HepG2 (cell line): ENCODE measurements at regions not wholly inside any gene's neighbourhood (a gene's known extent, or its start where the extent isn't known, plus 50 kb on each side); places are given as distances from the start of the nearest gene placed in this dataset.

Source experiments
- ATAC-seq: fragments of 200-7000 bp; cut with Tn5 transposase; 3 replicates; pipeline ENCODE4 v1.9.1; 2020; ENCODE audit warnings: mild to moderate bottlenecking, moderate library complexity
- BruUV-seq: library from RNA; stranded (reverse); fragments of 400-500 nt; replicated peaks from 2 replicates; lab custom pipeline; 2021; lab: Mats Ljungman, UMichigan
- CTCF ChIA-PET: fragments of 300-600 bp; formaldehyde crosslinking; extraction: SDS; loops from one replicate; lab custom pipeline; 2021; ENCODE audit warnings: low total read pairs, inconsistent platforms, low intra/inter-chr PET ratio; lab: Yijun Ruan, JAX
- POLR2A ChIA-PET: fragments of 350-600 bp; sonication (Branson Sonifier 250); formaldehyde crosslinking; loops from one replicate; lab custom pipeline; 2020; ENCODE audit warnings: antibody characterized with exemption, inconsistent platforms; lab: Yijun Ruan, JAX
- DNase-seq: peaks from one replicate; pipeline ENCODE4 v3.0.0-alpha.2; 2015; ENCODE audit warnings: low spot score
- FAIRE-seq: peaks from 3 replicates; lab custom pipeline; 2011; peaks lifted over from hg19 to GRCh38; lab: Jason Lieb, UNC
- H2AFZ ChIP-seq: one replicate; pipeline ENCODE4 v1.6.1; 2011; ENCODE audit warnings: low read length, inconsistent platforms
- H3K27ac ChIP-seq: fragments of 300-600 bp; 3 replicates; pipeline ENCODE4 v1.8.0; 2011; ENCODE audit warnings: mixed run types, mild to moderate bottlenecking, mixed read lengths, low read length, inconsistent platforms; ENCODE audit not compliant: insufficient read depth; ENCODE audit errors: extremely low read length
- H3K27me3 ChIP-seq, 2 experiments: fragments of 200-600 bp in 1 of 2; 2 replicates in 1 of 2; 3 replicates in 1 of 2; pipeline versions ENCODE4 v1.6.0 to v1.8.0; 2011; ENCODE audit warnings: low read length in 2 of 2, mild to moderate bottlenecking in 2 of 2, moderate library complexity in 2 of 2, inconsistent platforms in 1 of 2; ENCODE audit not compliant: insufficient read depth in 2 of 2, control insufficient read depth in 1 of 2
- H3K36me3 ChIP-seq, 2 experiments: fragments of 200-600 bp in 1 of 2; replicated peaks in 1 of 2; 2 replicates in 1 of 2; 3 replicates in 1 of 2; pipeline versions ENCODE4 v1.5.1 to v1.8.0; 2011; ENCODE audit warnings: low read length in 2 of 2, inconsistent platforms in 1 of 2; ENCODE audit not compliant: insufficient read depth in 2 of 2, control insufficient read depth in 1 of 2
- H3K4me1 ChIP-seq: 2 replicates; pipeline ENCODE4 v1.5.1; 2012; ENCODE audit warnings: low read length, inconsistent platforms; ENCODE audit not compliant: insufficient read depth
- H3K4me2 ChIP-seq: 2 replicates; pipeline ENCODE4 v1.6.0; 2011; ENCODE audit warnings: low read depth, low read length, inconsistent platforms
- H3K4me3 ChIP-seq, 3 experiments: fragments of 200-600 bp in 1 of 3; sonication (generic), shearing (Covaris generic) in 1 of 3; replicated peaks in 1 of 3; 2 replicates each; pipeline ENCODE4 v1.5.1; 2011 to 2016; ENCODE audit warnings: low read length in 3 of 3, inconsistent platforms in 2 of 3, low read depth in 2 of 3, mild to moderate bottlenecking in 2 of 3, control low read depth in 1 of 3, mixed read lengths in 1 of 3; ENCODE audit not compliant: insufficient read depth in 1 of 3
- H3K79me2 ChIP-seq: one replicate; pipeline ENCODE4 v1.6.1; 2011; ENCODE audit warnings: low read length, inconsistent platforms; ENCODE audit not compliant: insufficient read depth
- H3K9ac ChIP-seq: 2 replicates; pipeline ENCODE4 v1.6.0; 2011; ENCODE audit warnings: mild to moderate bottlenecking, low read depth, low read length, inconsistent platforms; ENCODE audit not compliant: insufficient read depth
- H3K9me3 ChIP-seq: 2 replicates; pipeline ENCODE4 v1.5.1; 2012; ENCODE audit warnings: mild to moderate bottlenecking, low read length
- H4K20me1 ChIP-seq: 2 replicates; pipeline ENCODE4 v1.6.0; 2011; ENCODE audit warnings: inconsistent platforms, mild to moderate bottlenecking, low read length, moderate library complexity; ENCODE audit not compliant: insufficient read depth
- EEA1 ChIP-seq: sonication (generic); formaldehyde crosslinking; IDR thresholded peaks from 2 replicates; pipeline ENCODE4 v1.5.1; 2020; ENCODE audit warnings: mild to moderate bottlenecking, missing genetic modification reagents, borderline replicate concordance
- FLYWCH1 ChIP-seq: sonication (generic); formaldehyde crosslinking; IDR thresholded peaks from 2 replicates; pipeline ENCODE4 v1.8.1; 2023; ENCODE audit warnings: mild to moderate bottlenecking, missing genetic modification reagents
- FOSL1 ChIP-seq: sonication (generic); formaldehyde crosslinking; IDR thresholded peaks from 2 replicates; pipeline ENCODE4 v1.9.0; 2021; ENCODE audit warnings: missing genetic modification reagents, borderline replicate concordance
- REPIN1 ChIP-seq: sonication (generic); formaldehyde crosslinking; IDR thresholded peaks from 2 replicates; pipeline ENCODE4 v1.8.0; 2022; ENCODE audit warnings: missing genetic modification reagents, low read depth, mild to moderate bottlenecking, borderline replicate concordance
- SOX5 ChIP-seq: IDR thresholded peaks from 2 replicates; pipeline ENCODE4 v1.6.1; 2016; ENCODE audit warnings: borderline replicate concordance
- THAP8 ChIP-seq: sonication (generic); formaldehyde crosslinking; IDR thresholded peaks from 2 replicates; pipeline ENCODE4 v1.5.1; 2020; ENCODE audit warnings: missing genetic modification reagents, mild to moderate bottlenecking, borderline replicate concordance
- THAP9 ChIP-seq: sonication (generic); formaldehyde crosslinking; IDR thresholded peaks from 2 replicates; pipeline ENCODE4; 2020; ENCODE audit warnings: missing genetic modification reagents, mild to moderate bottlenecking, borderline replicate concordance
- TSC22D2 ChIP-seq: sonication (generic); formaldehyde crosslinking; IDR thresholded peaks from 2 replicates; pipeline ENCODE4 v1.5.1; 2020; ENCODE audit warnings: missing genetic modification reagents, mild to moderate bottlenecking, borderline replicate concordance
- YY1 ChIP-seq: IDR thresholded peaks from 2 replicates; pipeline ENCODE4 v1.6.1; 2011; ENCODE audit warnings: low read length, low read depth, moderate library complexity, mild to moderate bottlenecking; ENCODE audit not compliant: insufficient read depth, insufficient replicate concordance
- ZC3H13 ChIP-seq: sonication (generic); formaldehyde crosslinking; IDR thresholded peaks from 2 replicates; pipeline ENCODE4 v1.8.1; 2023; ENCODE audit warnings: mild to moderate bottlenecking, missing genetic modification reagents, moderate library complexity
- ZNF121 ChIP-seq: sonication (generic); formaldehyde crosslinking; IDR thresholded peaks from 2 replicates; pipeline ENCODE4 v1.5.0; 2020; ENCODE audit warnings: mild to moderate bottlenecking, missing genetic modification reagents
- ZNF468 ChIP-seq: sonication (generic); formaldehyde crosslinking; IDR thresholded peaks from 2 replicates; pipeline ENCODE4 v1.8.0; 2022; ENCODE audit warnings: mild to moderate bottlenecking, moderate library complexity, missing genetic modification reagents
- ZNF546 ChIP-seq: sonication (generic); formaldehyde crosslinking; conservative IDR thresholded peaks from 2 replicates; pipeline ENCODE4 v1.8.1; 2023; ENCODE audit warnings: mild to moderate bottlenecking, missing genetic modification reagents
- ZNF557 ChIP-seq: sonication (generic); formaldehyde crosslinking; IDR thresholded peaks from 2 replicates; pipeline ENCODE4 v1.4.0; 2020; ENCODE audit warnings: missing genetic modification reagents
- ZNF558 ChIP-seq: sonication (generic); formaldehyde crosslinking; IDR thresholded peaks from 2 replicates; pipeline ENCODE4 v1.9.0; 2022; ENCODE audit warnings: mild to moderate bottlenecking, missing genetic modification reagents, borderline replicate concordance
- ZSCAN25 ChIP-seq: sonication (generic); formaldehyde crosslinking; IDR thresholded peaks from 2 replicates; pipeline ENCODE4 v1.8.0; 2022; ENCODE audit warnings: mild to moderate bottlenecking, missing genetic modification reagents
- ZSCAN30 ChIP-seq: sonication (generic); formaldehyde crosslinking; IDR thresholded peaks from 2 replicates; pipeline ENCODE4 v1.5.0; 2020; ENCODE audit warnings: mild to moderate bottlenecking, missing genetic modification reagents
- WGBS: methylation state at CpG from one replicate; pipeline ENCODE4 v1.1.6; 2017; ENCODE audit warnings: low lambda C conversion rate; 5-methylcytosine and 5-hydroxymethylcytosine counted together
- in situ Hi-C: cut with HindIII; loops from 2 replicates; pipeline ENCODE4 v1.10.0; 2017; ENCODE audit warnings: low pct_unique_long_range_greater_than_20kb; ENCODE audit not compliant: extremely low pct_ligation_motif_present
- intact Hi-C: fragments of 100-400 bp; cut with micrococcal nuclease; formaldehyde crosslinking; loops from one replicate; pipeline ENCODE4 v1.10.0; 2022; ENCODE audit not compliant: unreplicated experiment

- H3K9ac ChIP-seq: no peak overlapping the region
- in situ Hi-C loops (no loop called here), intact Hi-C loops (no loop called here)
- no peaks in the 10 kb centered on the region for H3K79me2 ChIP-seq
- DNase-seq (no peak), FAIRE-seq (no peak), ATAC-seq (no peak)
- peaks cover 86% of the 10 kb centered on the region for H3K9me3 ChIP-seq
- H3K4me1 ChIP-seq: no peaks in the 10 kb centered on the region
- 4% methylated on average over 2 of the region's 2 CpGs for WGBS
- no peak for TF ChIP-seq ZC3H13
- TF ChIP-seq ZNF546: no peak
- no peak for TF ChIP-seq EEA1
- no peak for TF ChIP-seq ZSCAN25 (CRISPR knock-in tag)
- TF ChIP-seq ZNF558 (CRISPR knock-in tag): no peak
- TF ChIP-seq ZNF121 (CRISPR knock-in tag): no peak
- TF ChIP-seq TSC22D2 (CRISPR knock-in tag): no peak
- TF ChIP-seq ZSCAN30 (CRISPR knock-in tag): no peak
- TF ChIP-seq THAP9 (CRISPR knock-in tag): no peak
- no peak for TF ChIP-seq FOSL1 (CRISPR knock-in tag)
- TF ChIP-seq THAP8: no peak
- TF ChIP-seq SOX5: no peak
- TF ChIP-seq YY1: no peak
- no peak for TF ChIP-seq FLYWCH1 (CRISPR knock-in tag)
- no peak for TF ChIP-seq REPIN1 (CRISPR knock-in tag)
- no peak for TF ChIP-seq ZNF557 (CRISPR knock-in tag)
- no peak for TF ChIP-seq ZNF468 (CRISPR knock-in tag)
- no peak overlapping the region for H3K4me2 ChIP-seq
- H3K4me3 ChIP-seq: no peak overlapping the region
- H4K20me1 ChIP-seq: no peaks in the 10 kb centered on the region
- CTCF ChIA-PET: no interaction called here
- no TSS peak for BruUV-seq
- no peaks in the 10 kb centered on the region for H3K36me3 ChIP-seq
- H2AFZ ChIP-seq: no peak overlapping the region
- H3K27me3 ChIP-seq: no peaks in the 10 kb centered on the region
- H3K27ac ChIP-seq: no peak overlapping the region
- POLR2A ChIA-PET: no interaction called here
Observed at GRCh38 chr10:10500937-10501336, 516.7 kb upstream of the CELF2 start.
